OCI-LY7 (cell line): ENCODE measurements at regions not wholly inside any gene's neighbourhood (a gene's known extent, or its start where the extent isn't known, plus 50 kb on each side); places are given as distances from the start of the nearest gene placed in this dataset.

Experiments
- EZH2phosphoT487 ChIP-seq: fragments of 200-600 bp; sonication (generic); IDR thresholded peaks from 2 replicates; pipeline ENCODE4 v1.6.1; 2018; ENCODE audit warnings: low read depth, borderline replicate concordance, mild to moderate bottlenecking, mixed run types, antibody characterized with exemption, low read length, moderate library complexity, mixed read lengths
- TF ChIP-seq, protein P1 (sequence below): fragments of 200-600 bp; sonication (generic); conservative IDR thresholded peaks from 2 replicates; pipeline ENCODE4 v1.5.1; 2014; ENCODE audit warnings: mild to moderate bottlenecking, antibody characterized with exemption, low read length, moderate library complexity, mixed read lengths

GRCh38 chr20:53848304-53848703 lies 222.1 kb downstream of the BCAS1 start:
- TF ChIP-seq, protein P1, sequence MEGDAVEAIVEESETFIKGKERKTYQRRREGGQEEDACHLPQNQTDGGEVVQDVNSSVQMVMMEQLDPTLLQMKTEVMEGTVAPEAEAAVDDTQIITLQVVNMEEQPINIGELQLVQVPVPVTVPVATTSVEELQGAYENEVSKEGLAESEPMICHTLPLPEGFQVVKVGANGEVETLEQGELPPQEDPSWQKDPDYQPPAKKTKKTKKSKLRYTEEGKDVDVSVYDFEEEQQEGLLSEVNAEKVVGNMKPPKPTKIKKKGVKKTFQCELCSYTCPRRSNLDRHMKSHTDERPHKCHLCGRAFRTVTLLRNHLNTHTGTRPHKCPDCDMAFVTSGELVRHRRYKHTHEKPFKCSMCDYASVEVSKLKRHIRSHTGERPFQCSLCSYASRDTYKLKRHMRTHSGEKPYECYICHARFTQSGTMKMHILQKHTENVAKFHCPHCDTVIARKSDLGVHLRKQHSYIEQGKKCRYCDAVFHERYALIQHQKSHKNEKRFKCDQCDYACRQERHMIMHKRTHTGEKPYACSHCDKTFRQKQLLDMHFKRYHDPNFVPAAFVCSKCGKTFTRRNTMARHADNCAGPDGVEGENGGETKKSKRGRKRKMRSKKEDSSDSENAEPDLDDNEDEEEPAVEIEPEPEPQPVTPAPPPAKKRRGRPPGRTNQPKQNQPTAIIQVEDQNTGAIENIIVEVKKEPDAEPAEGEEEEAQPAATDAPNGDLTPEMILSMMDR = no peak
- TF ChIP-seq EZH2phosphoT487 = no peak
